Islet precursor cell (in vitro differentiated cells): ENCODE measurements at regions not wholly inside any gene's neighbourhood (a gene's known extent, or its start where the extent isn't known, plus 50 kb on each side); places are given as distances from the start of the nearest gene placed in this dataset.
"Not testable (repeated sequence)": the region's sequence is repeated elsewhere in the genome, so short reads cannot be mapped to it uniquely, and the experiment has no call there.

Experiments
- DNase-seq: peaks from one replicate; pipeline ENCODE4 v3.0.0-alpha.2; 2018

GRCh38 chr15:39497016-39497758, 83.7 kb upstream of the THBS1 start:
- DNase-seq: no peak

DNA sequence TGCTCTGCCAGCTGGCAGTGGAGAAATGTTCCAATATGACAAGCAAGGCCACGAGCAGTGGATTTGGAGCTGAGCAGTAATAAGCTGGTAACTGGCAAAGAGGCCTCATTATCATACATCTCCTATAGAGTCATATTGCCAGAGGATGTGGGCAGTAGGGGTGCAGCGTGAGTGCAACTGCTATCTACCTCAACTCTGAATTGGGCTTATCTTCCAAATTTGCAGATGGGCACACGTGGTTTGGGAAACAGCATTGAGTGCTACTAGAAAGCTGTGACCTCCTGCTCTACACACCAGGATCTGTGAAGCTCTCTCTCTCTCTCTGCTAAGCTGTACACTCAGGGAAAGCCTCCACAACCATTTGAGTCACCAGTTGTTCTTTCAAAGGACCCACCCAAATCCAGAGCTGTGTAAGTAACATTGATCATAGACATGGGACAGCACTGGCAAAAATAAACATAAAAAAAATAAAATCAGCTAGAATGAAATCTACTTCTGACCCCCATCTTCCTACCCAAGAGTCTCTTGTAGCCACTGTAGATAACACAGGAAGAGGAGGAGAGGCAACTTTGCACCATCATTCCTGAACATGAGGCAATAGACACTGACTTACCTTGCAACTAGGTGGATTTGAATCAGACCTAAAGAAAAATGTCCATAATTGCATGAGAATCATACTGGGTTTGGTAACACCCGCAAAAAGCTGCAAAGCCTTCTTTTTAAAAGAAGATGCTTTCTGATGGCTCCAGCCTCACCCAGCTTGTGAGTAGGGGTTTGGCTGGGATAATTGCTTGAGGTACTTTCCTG, 82.9 kb upstream of the THBS1 start:
- DNase-seq: no peak

DNA sequence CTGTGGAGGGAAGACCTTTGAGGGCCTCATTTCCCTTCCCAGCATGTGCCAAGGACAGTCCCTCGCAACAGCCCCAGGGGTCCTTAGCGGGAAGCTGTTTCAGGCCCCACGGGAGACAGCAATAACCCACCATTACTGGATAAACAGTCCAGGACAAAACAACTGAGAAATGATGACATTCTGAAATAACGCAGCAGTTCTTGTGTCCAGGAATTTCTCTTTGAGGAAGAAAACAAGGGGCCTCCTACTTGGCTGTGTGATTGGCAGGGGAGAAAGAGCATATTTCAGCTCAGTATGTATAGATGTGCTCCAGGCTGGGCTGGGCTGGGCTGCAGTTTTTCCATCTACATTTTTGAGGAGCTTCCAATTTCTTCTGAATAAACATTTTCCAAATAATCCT, 82.2 kb upstream of the THBS1 start:
- DNase-seq: no peak

DNA sequence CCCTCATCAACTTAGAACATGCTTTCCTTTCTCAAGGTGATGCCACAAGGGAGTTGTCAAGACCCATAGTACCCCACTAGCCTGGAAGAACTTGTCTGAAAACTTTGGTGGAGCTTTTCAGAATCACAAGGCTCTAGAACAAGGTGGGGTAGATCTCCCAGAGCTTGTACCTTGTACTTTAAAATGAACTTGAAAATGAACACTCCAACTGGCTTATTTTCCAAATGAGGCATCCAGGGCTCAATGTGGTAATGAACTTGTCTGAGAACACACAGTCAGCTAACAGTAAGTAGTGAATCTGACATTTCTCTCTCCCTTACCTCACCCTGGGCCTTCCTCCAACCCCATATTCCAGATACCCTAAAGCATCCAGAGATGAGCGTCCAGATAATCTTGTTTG, 81.8 kb upstream of the THBS1 start:
- DNase-seq: no peak

GRCh38 chr15:39499681-39500080, 81.2 kb upstream of the THBS1 start:
- no peak for DNase-seq

GRCh38 chr15:39501366-39502081, 79.4 kb upstream of the THBS1 start:
- DNase-seq: no peak

GRCh38 chr15:39502082-39502447, 78.8 kb upstream of the THBS1 start:
- no peak for DNase-seq

DNA sequence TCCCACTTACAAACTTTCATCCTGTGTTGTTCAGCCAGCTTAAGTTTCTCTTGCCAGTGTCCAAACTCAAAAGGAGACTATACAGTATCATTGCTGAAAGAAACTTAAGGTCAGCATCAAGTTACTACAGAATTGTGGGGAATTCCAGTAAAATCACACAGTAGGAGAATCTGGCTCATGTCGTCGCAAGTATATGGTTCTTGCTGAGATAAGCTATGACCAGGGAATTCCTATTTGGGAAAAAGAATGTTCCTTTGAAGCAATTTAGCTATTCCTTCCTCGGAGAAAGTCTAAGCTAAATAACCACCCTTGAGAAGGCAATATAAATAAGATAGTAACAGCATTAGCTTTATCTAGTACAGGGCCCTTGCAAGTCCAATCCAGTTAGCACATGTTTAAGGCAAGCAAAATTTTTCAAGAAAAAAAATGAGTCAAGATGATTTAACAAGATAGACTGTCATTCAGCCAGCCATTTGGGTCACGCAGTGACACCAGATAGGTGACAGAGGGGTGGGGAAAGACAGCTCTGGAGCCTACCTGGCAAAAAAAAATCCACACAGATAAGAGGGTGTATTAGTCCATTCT, 78.2 kb upstream of the THBS1 start:
- DNase-seq: peak; percentile 1

GRCh38 chr15:39503526-39503925, 77.4 kb upstream of the THBS1 start:
- DNase-seq: no peak

GRCh38 chr15:39504808-39505207, 76.1 kb upstream of the THBS1 start:
- DNase-seq: no peak

DNA sequence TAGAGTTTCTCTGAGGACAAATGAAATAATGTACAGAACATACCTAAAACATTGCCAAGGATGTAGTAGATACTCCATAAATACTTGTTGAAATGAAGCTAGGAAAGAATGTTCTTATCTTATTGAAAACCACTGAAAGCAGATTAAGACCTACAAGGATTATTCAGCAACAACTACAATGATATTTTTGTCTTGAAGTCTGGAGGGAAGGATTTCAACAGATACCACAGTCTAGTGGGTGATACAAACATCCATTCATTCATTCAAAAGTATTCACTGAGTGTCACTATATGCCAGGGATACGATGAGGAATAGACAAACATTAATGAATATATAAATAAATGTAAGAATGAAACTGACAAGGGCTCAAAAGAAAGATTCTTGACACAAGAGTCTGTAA, 74.7 kb upstream of the THBS1 start:
- DNase-seq: no peak

GRCh38 chr15:39508536-39508935, 72.3 kb upstream of the THBS1 start:
- peak; percentile 35 for DNase-seq

DNA sequence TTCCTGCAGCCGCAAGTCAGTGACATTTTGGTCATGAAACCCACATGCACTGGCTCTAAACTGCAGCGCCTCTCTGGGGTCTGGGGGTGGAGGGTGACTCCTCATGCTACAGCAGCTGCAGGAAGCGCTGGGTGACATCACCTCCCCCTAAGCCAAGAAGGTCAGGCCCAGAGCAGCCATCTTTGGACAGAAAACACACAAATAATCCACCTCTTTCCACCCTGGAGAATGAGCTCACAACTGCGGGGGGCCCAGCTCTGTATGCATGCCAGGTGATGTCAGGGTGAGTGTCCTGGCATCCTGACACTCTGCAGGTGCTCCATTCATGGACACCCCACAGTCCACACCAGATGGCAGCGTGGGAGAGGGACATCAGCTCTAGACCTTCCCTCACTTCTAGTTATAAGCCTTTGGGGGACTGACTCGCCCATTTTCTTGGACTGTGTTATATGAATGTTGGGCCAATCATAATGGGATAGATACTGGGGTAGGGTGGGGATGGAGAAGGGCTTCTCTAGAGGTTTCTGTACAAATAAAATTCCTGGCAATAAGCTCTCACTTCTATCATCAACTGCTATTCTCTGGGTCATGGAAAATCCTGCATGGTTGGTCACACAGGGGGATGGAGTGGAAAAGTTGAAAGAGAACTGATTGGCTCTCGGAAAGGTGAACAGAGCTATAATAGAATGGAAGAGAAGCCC, 70.7 kb upstream of the THBS1 start:
- DNase-seq: peak; percentile 27

GRCh38 chr15:39511000-39511915, 69.6 kb upstream of the THBS1 start:
- peak; percentile 86 for DNase-seq

DNA sequence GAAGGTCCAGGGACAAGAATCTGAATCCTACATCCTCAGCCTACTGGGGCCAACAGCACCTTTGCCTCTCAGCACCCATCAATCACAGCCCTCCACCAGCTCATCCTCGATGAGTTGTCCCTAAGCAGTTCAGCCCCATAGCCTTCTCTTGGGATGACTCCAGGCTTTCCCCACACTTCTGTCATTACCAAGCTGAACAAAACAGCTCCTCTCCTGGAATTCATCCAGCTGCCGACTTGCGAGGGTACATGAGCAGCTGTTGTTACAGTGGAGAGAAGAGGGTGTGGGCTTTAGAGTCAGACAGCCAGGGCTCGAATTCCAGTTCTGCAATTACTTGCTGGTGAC, 69.0 kb upstream of the THBS1 start:
- peak; percentile 49 for DNase-seq

DNA sequence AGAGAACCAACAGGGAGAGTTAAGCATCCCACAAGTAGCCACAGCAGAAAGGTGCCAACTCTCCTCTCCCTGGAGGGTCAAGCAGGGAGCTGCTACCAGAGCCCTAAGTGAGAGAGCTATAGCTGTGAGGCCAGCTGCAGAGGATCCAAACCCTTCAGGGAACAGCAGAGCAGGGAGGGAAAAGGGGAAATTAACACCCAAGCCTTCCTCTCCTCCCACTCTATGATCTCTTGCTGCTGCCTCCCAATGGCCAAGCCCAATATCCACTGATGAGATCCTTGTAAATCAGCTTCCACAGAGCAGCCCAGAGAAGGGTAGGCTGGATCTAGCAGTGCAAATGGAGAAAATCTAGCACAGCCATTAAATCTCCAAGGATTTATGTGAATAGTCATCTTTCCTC, 68.2 kb upstream of the THBS1 start:
- peak; percentile 32 for DNase-seq

DNA sequence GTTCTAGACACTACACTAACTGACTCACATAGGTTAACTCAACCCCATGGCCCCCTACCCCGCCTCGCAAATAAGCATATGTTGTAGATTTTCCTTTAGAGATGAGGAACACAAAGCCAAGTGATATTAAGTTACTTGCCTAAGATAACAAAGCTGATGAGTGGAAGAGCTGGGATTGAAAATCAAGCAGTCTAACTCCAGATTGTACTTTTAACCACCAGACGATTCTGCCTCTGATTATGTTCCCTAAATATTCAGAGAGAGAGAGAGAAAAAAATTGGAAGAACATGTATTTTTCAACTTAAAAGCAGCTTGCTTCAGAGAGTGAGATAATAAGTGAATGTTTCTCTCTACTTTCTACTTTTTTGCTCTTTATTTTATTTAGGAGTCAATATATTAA, 66.9 kb upstream of the THBS1 start:
- DNase-seq: peak; percentile 6

GRCh38 chr15:39514933-39515332, 65.9 kb upstream of the THBS1 start:
- no peak for DNase-seq

DNA sequence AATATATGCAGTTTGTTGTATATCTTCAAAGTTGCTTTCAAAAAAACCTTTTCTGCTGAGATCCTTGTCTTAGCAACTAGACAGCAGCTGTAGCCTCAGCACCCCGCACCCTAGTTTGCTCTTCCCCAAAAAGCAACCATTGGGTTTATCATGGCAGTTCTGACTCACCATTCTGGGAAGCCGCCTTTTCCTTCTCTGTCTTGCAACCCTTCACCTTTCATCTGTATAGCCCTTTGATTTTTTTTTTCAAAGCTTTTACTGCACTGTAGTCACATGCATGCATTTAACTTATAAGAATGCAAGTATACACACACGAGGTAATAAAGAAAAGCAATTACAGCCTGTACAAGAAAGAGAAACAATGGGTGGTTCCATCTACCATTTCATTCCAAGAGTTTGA, 65.1 kb upstream of the THBS1 start:
- peak; percentile 14 for DNase-seq

DNA sequence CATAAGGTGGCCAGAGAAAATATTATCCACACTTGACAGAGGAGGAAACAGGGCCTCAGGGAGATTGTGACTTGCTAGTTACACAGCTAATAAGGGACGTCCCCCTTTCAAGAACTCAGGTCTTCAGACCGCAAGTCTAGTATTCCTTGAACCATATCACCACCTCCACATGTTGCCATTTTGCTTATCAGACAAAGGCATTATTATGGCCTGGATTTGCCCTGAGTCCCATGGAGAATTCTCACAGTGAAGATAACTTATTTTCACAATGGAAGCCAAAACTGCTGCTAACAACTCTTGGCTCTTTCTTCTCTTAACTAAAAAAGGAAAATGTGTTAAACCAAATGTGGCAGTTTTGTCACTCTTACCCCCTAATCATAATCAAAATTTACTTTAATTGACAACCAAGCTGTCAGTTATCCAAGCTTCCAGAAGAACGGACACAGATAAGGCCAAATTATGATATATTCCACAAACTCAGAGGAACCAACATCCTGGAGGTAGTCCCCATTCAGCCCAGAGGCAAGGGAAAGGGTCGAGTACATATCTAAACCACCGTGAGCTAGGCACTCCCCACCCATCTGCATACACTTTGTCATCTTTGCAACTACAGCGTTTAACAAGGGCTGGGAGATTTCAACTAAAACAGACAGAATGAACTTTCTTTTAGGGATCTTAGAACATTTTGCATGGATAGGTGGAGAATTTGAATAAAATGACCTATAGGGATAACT, 63.6 kb upstream of the THBS1 start:
- no peak for DNase-seq

- DNase-seq: not testable (repeated sequence)
These were observed 56.9 kb upstream of the THBS1 start for GRCh38 chr15:39523968-39524367.
